Astrocyte (in vitro differentiated cells and primary cell): ENCODE measurements at regions not wholly inside any gene's neighbourhood (a gene's known extent, or its start where the extent isn't known, plus 50 kb on each side); places are given as distances from the start of the nearest gene placed in this dataset.

Experiments
- DNase-seq: peaks from one replicate; pipeline ENCODE4 v3.0.0-alpha.2; 2010; ENCODE audit warnings: low read depth
- FAIRE-seq: peaks from 2 replicates; lab custom pipeline; 2011; peaks lifted over from hg19 to GRCh38; lab: Jason Lieb, UNC
- H2AFZ ChIP-seq: 2 replicates; pipeline ENCODE4 v1.6.0; 2012; ENCODE audit warnings: low read depth, low read length, inconsistent platforms
- H3K27ac ChIP-seq: 2 replicates; pipeline ENCODE4 v1.5.1; 2011; ENCODE audit warnings: low read depth, low read length, inconsistent platforms
- H3K27me3 ChIP-seq: 2 replicates; pipeline ENCODE4 v1.6.0; 2011; ENCODE audit warnings: low read length, inconsistent platforms; ENCODE audit not compliant: insufficient read depth
- H3K36me3 ChIP-seq: 2 replicates; pipeline ENCODE4 v1.5.1; 2011; ENCODE audit warnings: low read length, inconsistent platforms; ENCODE audit not compliant: insufficient read depth
- H3K4me1 ChIP-seq: 2 replicates; pipeline ENCODE4 v1.5.1; 2011; ENCODE audit warnings: low read length, inconsistent platforms; ENCODE audit not compliant: insufficient read depth
- H3K4me2 ChIP-seq: 2 replicates; pipeline ENCODE4 v1.6.0; 2012; ENCODE audit warnings: low read length, inconsistent platforms
- H3K4me3 ChIP-seq: 2 replicates; pipeline ENCODE4 v1.5.1; 2011; ENCODE audit warnings: low read depth, mild to moderate bottlenecking, low read length, inconsistent platforms; ENCODE audit not compliant: insufficient read depth
- H3K79me2 ChIP-seq: 2 replicates; pipeline ENCODE4 v1.6.0; 2012; ENCODE audit warnings: mild to moderate bottlenecking, low read length, inconsistent platforms; ENCODE audit not compliant: insufficient read depth
- H3K9ac ChIP-seq: 2 replicates; pipeline ENCODE4 v1.6.0; 2012; ENCODE audit warnings: mild to moderate bottlenecking, low read length, inconsistent platforms
- H3K9me3 ChIP-seq: 2 replicates; pipeline ENCODE4 v1.5.1; 2012; ENCODE audit warnings: low read depth, mild to moderate bottlenecking, low read length, inconsistent platforms; ENCODE audit not compliant: insufficient read depth
- H4K20me1 ChIP-seq: 2 replicates; pipeline ENCODE4 v1.6.0; 2012; ENCODE audit warnings: low read length, inconsistent platforms; ENCODE audit not compliant: insufficient read depth
- H3K27ac Mint-ChIP-seq: one replicate; pipeline ENCODE4 v1.8.0; 2021; ENCODE audit warnings: mild to moderate bottlenecking, mixed read lengths; ENCODE audit not compliant: unreplicated experiment
- H3K27me3 Mint-ChIP-seq: one replicate; pipeline ENCODE4 v1.8.0; 2021; ENCODE audit warnings: low read depth, mixed read lengths; ENCODE audit not compliant: unreplicated experiment
- H3K36me3 Mint-ChIP-seq: one replicate; pipeline ENCODE4 v1.8.0; 2021; ENCODE audit warnings: low read depth, mixed read lengths; ENCODE audit not compliant: unreplicated experiment
- H3K4me1 Mint-ChIP-seq: one replicate; pipeline ENCODE4 v1.8.0; 2021; ENCODE audit warnings: low read depth, mixed read lengths; ENCODE audit not compliant: unreplicated experiment
- H3K4me3 Mint-ChIP-seq: one replicate; pipeline ENCODE4 v1.8.0; 2021; ENCODE audit warnings: mild to moderate bottlenecking, moderate library complexity, mixed read lengths; ENCODE audit not compliant: unreplicated experiment
- H3K9me3 Mint-ChIP-seq: one replicate; pipeline ENCODE4 v1.8.0; 2021; ENCODE audit warnings: mild to moderate bottlenecking, mixed read lengths; ENCODE audit not compliant: unreplicated experiment
- CTCF ChIP-seq: IDR thresholded peaks from 2 replicates; pipeline ENCODE4 v1.5.1; 2011; ENCODE audit warnings: low read depth, mild to moderate bottlenecking, inconsistent platforms, low read length, moderate library complexity; ENCODE audit not compliant: insufficient read depth
- EZH2 ChIP-seq: IDR thresholded peaks from 2 replicates; pipeline ENCODE4 v1.6.1; 2012; ENCODE audit warnings: mild to moderate bottlenecking, low read length, inconsistent platforms; ENCODE audit not compliant: insufficient read depth

- H3K4me1 Mint-ChIP-seq, result peaks cover 3% of the 10 kb centered on the region
- FAIRE-seq (no peak), DNase-seq (no peak)
- Histone ChIP-seq H3K4me1 (no peaks in the 10 kb centered on the region), H3K4me3 (no peak overlapping the region), H3K79me2 (no peaks in the 10 kb centered on the region), H4K20me1 (no peaks in the 10 kb centered on the region), H3K9ac (no peak overlapping the region), H3K4me2 (no peak overlapping the region), H2AFZ (no peak overlapping the region), H3K36me3 (no peaks in the 10 kb centered on the region), H3K27me3 (no peaks in the 10 kb centered on the region), H3K27ac (no peak overlapping the region), H3K9me3 (no peaks in the 10 kb centered on the region)
- no peak overlapping the region for H3K4me3 Mint-ChIP-seq
- no peak for TF ChIP-seq EZH2
- TF ChIP-seq CTCF, result no peak
- H3K36me3 Mint-ChIP-seq, result no peaks in the 10 kb centered on the region
- no peaks in the 10 kb centered on the region for H3K9me3 Mint-ChIP-seq
- H3K27ac Mint-ChIP-seq, result no peak overlapping the region
- H3K27me3 Mint-ChIP-seq, result no peaks in the 10 kb centered on the region
Observed at GRCh38 chr4:130568746-130569145, 1472.8 kb downstream of the C4orf33 start.

- Histone ChIP-seq H3K4me2 (no peak overlapping the region), H3K4me1 (no peaks in the 10 kb centered on the region), H3K9me3 (no peaks in the 10 kb centered on the region), H3K4me3 (no peak overlapping the region), H2AFZ (no peak overlapping the region), H3K36me3 (no peaks in the 10 kb centered on the region), H3K27me3 (no peaks in the 10 kb centered on the region), H4K20me1 (no peaks in the 10 kb centered on the region), H3K79me2 (no peaks in the 10 kb centered on the region), H3K27ac (no peak overlapping the region), H3K9ac (no peak overlapping the region)
- H3K27me3 Mint-ChIP-seq, result no peaks in the 10 kb centered on the region
- FAIRE-seq, result no peak
- no peaks in the 10 kb centered on the region for H3K9me3 Mint-ChIP-seq
- H3K27ac Mint-ChIP-seq, result no peak overlapping the region
- H3K4me1 Mint-ChIP-seq, result no peaks in the 10 kb centered on the region
- TF ChIP-seq CTCF (no peak), EZH2 (no peak)
- no peaks in the 10 kb centered on the region for H3K36me3 Mint-ChIP-seq
- no peak for DNase-seq
- H3K4me3 Mint-ChIP-seq, result no peak overlapping the region
Observed at GRCh38 chr4:130573742-130574141, 1477.8 kb downstream of the C4orf33 start.

GRCh38 chr4:130574215-130574614 is 1478.3 kb downstream of the C4orf33 start:
- no peaks in the 10 kb centered on the region for H3K9me3 ChIP-seq
- FAIRE-seq (no peak), DNase-seq (no peak)
- no peak overlapping the region for H3K4me2 ChIP-seq
- no peaks in the 10 kb centered on the region for H3K36me3 ChIP-seq
- H3K9ac ChIP-seq, result no peak overlapping the region
- H3K4me1 ChIP-seq, result no peaks in the 10 kb centered on the region
- TF ChIP-seq CTCF (no peak), EZH2 (no peak)
- Mint-ChIP-seq H3K9me3 (no peaks in the 10 kb centered on the region), H3K4me1 (no peaks in the 10 kb centered on the region), H3K27me3 (no peaks in the 10 kb centered on the region), H3K27ac (no peak overlapping the region), H3K4me3 (no peak overlapping the region), H3K36me3 (no peaks in the 10 kb centered on the region)
- no peaks in the 10 kb centered on the region for H4K20me1 ChIP-seq
- H3K27ac ChIP-seq, result no peak overlapping the region
- no peaks in the 10 kb centered on the region for H3K27me3 ChIP-seq
- no peak overlapping the region for H2AFZ ChIP-seq
- H3K4me3 ChIP-seq, result no peak overlapping the region
- H3K79me2 ChIP-seq, result no peaks in the 10 kb centered on the region
